ENCODE measurements at regions not wholly inside any gene's neighbourhood (a gene's known extent, or its start where the extent isn't known, plus 50 kb on each side); places are given as distances from the start of the nearest gene placed in this dataset.

DNA sequence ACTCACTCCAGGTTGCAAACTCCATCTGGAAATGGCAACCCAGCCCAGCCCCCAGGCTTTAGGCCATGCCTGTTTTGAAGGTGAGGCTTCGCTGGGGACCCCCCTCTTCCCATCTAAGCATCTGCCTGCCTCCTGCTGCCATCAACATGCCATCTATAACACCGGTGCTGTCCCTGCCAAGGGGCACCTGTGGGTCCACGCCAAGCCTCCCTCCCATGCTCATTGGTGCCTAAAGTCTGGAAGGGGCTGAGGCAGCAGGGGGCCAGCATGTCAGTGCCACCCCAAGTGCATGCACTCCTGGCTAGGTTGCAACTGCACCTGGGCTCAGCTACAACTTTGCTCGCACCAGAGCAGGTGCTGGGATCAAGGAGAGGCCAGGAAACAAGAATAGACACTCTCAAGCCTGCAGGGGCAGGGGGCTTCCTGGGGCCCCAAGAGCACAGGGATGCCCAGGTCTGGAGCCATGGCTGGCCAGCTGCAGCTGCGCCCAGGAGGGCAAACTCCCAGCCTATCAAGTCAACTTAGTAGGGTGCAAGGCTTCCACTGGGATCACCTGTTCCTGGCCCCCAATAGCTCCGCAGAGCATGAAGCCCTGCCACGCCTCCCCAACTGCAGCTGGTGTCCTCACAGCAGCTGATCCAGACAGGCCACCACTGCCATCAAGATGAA, 151.3 kb upstream of the HSF2 start:
- Histone ChIP-seq H3K27ac (ENCODE audit: low read length) (no peak overlapping the region), H3K36me3 (ENCODE audit: control insufficient read depth, insufficient read depth, low read length) (no peaks in the 10 kb centered on the region), H3K9me3 (ENCODE audit: control insufficient read depth, insufficient read depth, low read depth, low read length) (peaks cover 13% of the 10 kb centered on the region), H3K27me3 (ENCODE audit: control insufficient read depth, insufficient read depth, low read length) (no peaks in the 10 kb centered on the region), H3K4me1 (ENCODE audit: control insufficient read depth, insufficient read depth, low read length) (no peaks in the 10 kb centered on the region), H3K4me3 (ENCODE audit: low read depth in 2 of 2, low read length in 2 of 2) (no peak overlapping the region)
- ChIA-PET POLR2A (no interaction called here), CTCF (no interaction called here)
- ATAC-seq (no peak), DNase-seq (ENCODE audit: low read depth, low spot score) (no peak)
- TF ChIP-seq POLR2AphosphoS5 (IDR thresholded peaks at IDR 0.05; ENCODE audit: low read depth, low read length) (no peak), SIN3A (IDR thresholded peaks at IDR 0.05; ENCODE audit: borderline replicate concordance, insufficient read depth, low read depth, low read length) (no peak), TCF7L2 (IDR thresholded peaks at IDR 0.05; ENCODE audit: low read depth, low read length) (no peak)
- TF ChIP-seq, protein P1, sequence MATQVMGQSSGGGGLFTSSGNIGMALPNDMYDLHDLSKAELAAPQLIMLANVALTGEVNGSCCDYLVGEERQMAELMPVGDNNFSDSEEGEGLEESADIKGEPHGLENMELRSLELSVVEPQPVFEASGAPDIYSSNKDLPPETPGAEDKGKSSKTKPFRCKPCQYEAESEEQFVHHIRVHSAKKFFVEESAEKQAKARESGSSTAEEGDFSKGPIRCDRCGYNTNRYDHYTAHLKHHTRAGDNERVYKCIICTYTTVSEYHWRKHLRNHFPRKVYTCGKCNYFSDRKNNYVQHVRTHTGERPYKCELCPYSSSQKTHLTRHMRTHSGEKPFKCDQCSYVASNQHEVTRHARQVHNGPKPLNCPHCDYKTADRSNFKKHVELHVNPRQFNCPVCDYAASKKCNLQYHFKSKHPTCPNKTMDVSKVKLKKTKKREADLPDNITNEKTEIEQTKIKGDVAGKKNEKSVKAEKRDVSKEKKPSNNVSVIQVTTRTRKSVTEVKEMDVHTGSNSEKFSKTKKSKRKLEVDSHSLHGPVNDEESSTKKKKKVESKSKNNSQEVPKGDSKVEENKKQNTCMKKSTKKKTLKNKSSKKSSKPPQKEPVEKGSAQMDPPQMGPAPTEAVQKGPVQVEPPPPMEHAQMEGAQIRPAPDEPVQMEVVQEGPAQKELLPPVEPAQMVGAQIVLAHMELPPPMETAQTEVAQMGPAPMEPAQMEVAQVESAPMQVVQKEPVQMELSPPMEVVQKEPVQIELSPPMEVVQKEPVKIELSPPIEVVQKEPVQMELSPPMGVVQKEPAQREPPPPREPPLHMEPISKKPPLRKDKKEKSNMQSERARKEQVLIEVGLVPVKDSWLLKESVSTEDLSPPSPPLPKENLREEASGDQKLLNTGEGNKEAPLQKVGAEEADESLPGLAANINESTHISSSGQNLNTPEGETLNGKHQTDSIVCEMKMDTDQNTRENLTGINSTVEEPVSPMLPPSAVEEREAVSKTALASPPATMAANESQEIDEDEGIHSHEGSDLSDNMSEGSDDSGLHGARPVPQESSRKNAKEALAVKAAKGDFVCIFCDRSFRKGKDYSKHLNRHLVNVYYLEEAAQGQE (IDR thresholded peaks at IDR 0.05; ENCODE audit: insufficient read depth in 1 of 2, low read depth in 2 of 2, low read length in 1 of 2), result no peak
- TF ChIP-seq, protein P2, sequence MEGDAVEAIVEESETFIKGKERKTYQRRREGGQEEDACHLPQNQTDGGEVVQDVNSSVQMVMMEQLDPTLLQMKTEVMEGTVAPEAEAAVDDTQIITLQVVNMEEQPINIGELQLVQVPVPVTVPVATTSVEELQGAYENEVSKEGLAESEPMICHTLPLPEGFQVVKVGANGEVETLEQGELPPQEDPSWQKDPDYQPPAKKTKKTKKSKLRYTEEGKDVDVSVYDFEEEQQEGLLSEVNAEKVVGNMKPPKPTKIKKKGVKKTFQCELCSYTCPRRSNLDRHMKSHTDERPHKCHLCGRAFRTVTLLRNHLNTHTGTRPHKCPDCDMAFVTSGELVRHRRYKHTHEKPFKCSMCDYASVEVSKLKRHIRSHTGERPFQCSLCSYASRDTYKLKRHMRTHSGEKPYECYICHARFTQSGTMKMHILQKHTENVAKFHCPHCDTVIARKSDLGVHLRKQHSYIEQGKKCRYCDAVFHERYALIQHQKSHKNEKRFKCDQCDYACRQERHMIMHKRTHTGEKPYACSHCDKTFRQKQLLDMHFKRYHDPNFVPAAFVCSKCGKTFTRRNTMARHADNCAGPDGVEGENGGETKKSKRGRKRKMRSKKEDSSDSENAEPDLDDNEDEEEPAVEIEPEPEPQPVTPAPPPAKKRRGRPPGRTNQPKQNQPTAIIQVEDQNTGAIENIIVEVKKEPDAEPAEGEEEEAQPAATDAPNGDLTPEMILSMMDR (IDR thresholded peaks at IDR 0.05), result no peak
- BruUV-seq (replicated peaks), result no TSS peak
- intact Hi-C loops (cut with micrococcal nuclease; ENCODE audit: unreplicated experiment) (no loop called here), in situ Hi-C loops (cut with HindIII; ENCODE audit: low pct_unique_long_range_greater_than_20kb, low sequenced_read_pairs) (no loop called here)

DNA sequence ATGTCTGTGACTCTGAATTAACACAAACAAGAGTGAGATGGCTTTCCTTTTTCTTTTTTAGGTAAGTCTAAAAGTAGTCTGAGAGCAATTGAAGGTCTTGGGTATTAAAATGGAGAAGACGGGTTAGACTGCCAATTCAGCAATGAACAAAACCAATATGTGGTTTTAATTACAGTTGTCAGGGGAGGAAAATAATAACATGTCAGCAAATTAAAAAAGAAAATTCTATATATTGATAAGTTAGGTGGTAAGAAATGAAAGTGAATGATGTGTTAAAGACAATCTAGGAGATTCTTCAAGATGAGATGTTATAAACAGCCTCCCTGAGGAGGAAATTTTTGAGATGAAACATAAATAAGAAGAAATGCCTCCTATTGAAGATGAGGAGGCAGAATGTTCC, 150.6 kb upstream of the HSF2 start:
- POLR2A ChIA-PET, result no interaction called here
- H3K27ac ChIP-seq (ENCODE audit: low read length), result no peak overlapping the region
- no peaks in the 10 kb centered on the region for H3K27me3 ChIP-seq (ENCODE audit: control insufficient read depth, insufficient read depth, low read length)
- H3K36me3 ChIP-seq (ENCODE audit: control insufficient read depth, insufficient read depth, low read length), result no peaks in the 10 kb centered on the region
- peaks cover 11% of the 10 kb centered on the region for H3K9me3 ChIP-seq (ENCODE audit: control insufficient read depth, insufficient read depth, low read depth, low read length)
- intact Hi-C loops (cut with micrococcal nuclease; ENCODE audit: unreplicated experiment), result no loop called here
- no TSS peak for BruUV-seq (replicated peaks)
- in situ Hi-C loops (cut with HindIII; ENCODE audit: low pct_unique_long_range_greater_than_20kb, low sequenced_read_pairs), result no loop called here
- no peak overlapping the region for H3K4me3 ChIP-seq (ENCODE audit: low read depth in 2 of 2, low read length in 2 of 2)
- DNase-seq (ENCODE audit: low read depth, low spot score), result no peak
- CTCF ChIA-PET, result no interaction called here
- no peak for ATAC-seq
- TF ChIP-seq TCF7L2 (IDR thresholded peaks at IDR 0.05; ENCODE audit: low read depth, low read length) (no peak), SIN3A (IDR thresholded peaks at IDR 0.05; ENCODE audit: borderline replicate concordance, insufficient read depth, low read depth, low read length) (no peak), POLR2AphosphoS5 (IDR thresholded peaks at IDR 0.05; ENCODE audit: low read depth, low read length) (no peak)
- TF ChIP-seq, protein P1 (IDR thresholded peaks at IDR 0.05; ENCODE audit: insufficient read depth in 1 of 2, low read depth in 2 of 2, low read length in 1 of 2), result no peak
- TF ChIP-seq, protein P2 (IDR thresholded peaks at IDR 0.05), result no peak
- no peaks in the 10 kb centered on the region for H3K4me1 ChIP-seq (ENCODE audit: control insufficient read depth, insufficient read depth, low read length)

All from Panc1 (cell line).